Testis (tissue), 2 donors: ENCODE measurements at regions not wholly inside any gene's neighbourhood (a gene's known extent, or its start where the extent isn't known, plus 50 kb on each side); places are given as distances from the start of the nearest gene placed in this dataset.
"Not testable (repeated sequence)": the region's sequence is repeated elsewhere in the genome, so short reads cannot be mapped to it uniquely, and the experiment has no call there.

Source experiments
- DNase-seq: peaks from one replicate; pipeline ENCODE4 v3.0.0-alpha.2; 2019
- H3K27ac ChIP-seq, 2 donors: fragments of 200-600 bp; sonication (generic); one replicate each; pipeline ENCODE4 v1.5.1; 2019
- H3K27me3 ChIP-seq: fragments of 200-600 bp; sonication (generic); one replicate; pipeline ENCODE4 v1.5.1; 2019
- H3K36me3 ChIP-seq: fragments of 200-600 bp; sonication (generic); one replicate; pipeline ENCODE4 v1.5.1; 2017; ENCODE audit warnings: low read depth; ENCODE audit errors: missing control alignments
- H3K4me1 ChIP-seq: fragments of 200-600 bp; sonication (generic); one replicate; pipeline ENCODE4 v1.5.1; 2019
- H3K4me3 ChIP-seq, 2 donors: fragments of 200-600 bp; sonication (generic); one replicate each; pipeline ENCODE4 v1.5.1; 2017 to 2019
- H3K9me3 ChIP-seq: fragments of 200-600 bp; sonication (generic); one replicate; pipeline ENCODE4 v1.5.1; 2017
- POLR2A ChIP-seq: fragments of 450-650 bp; IDR thresholded peaks from one replicate; pipeline ENCODE4 v1.6.1; 2017; ENCODE audit warnings: antibody characterized with exemption, mild to moderate bottlenecking, moderate library complexity
- WGBS, 2 donors: methylation state at CpG; one replicate each; pipeline ENCODE4 v1.1.5; 2018; 5-methylcytosine and 5-hydroxymethylcytosine counted together
- intact Hi-C: fragments of 100-400 bp; cut with DNase I; formaldehyde crosslinking; loops from one replicate; pipeline ENCODE4 v1.15.1; 2023; ENCODE audit warnings: low total_unique reads
- TF ChIP-seq, protein P1 (sequence below), 3 experiments: fragments of 450-650 bp in 2 of 3; fragments of 200-600 bp in 1 of 3; sonication (generic) in 1 of 3; IDR thresholded peaks; one replicate each; pipeline ENCODE4 v1.5.1; 2016 to 2019; ENCODE audit warnings: antibody characterized with exemption in 3 of 3, mild to moderate bottlenecking in 2 of 3, moderate library complexity in 1 of 3

- Histone ChIP-seq H3K4me3 (no peak overlapping the region), H3K4me1 (no peaks in the 10 kb centered on the region), H3K27ac (no peak overlapping the region), H3K36me3 (no peaks in the 10 kb centered on the region), H3K27me3 (no peaks in the 10 kb centered on the region), H3K9me3 (no peaks in the 10 kb centered on the region)
- DNase-seq, result no peak
- intact Hi-C loops, result no loop called here
- 91 to 96% methylated on average over 2 of the region's 2 CpGs for WGBS, 2 donors
- no peak for TF ChIP-seq POLR2A
- TF ChIP-seq, protein P1, sequence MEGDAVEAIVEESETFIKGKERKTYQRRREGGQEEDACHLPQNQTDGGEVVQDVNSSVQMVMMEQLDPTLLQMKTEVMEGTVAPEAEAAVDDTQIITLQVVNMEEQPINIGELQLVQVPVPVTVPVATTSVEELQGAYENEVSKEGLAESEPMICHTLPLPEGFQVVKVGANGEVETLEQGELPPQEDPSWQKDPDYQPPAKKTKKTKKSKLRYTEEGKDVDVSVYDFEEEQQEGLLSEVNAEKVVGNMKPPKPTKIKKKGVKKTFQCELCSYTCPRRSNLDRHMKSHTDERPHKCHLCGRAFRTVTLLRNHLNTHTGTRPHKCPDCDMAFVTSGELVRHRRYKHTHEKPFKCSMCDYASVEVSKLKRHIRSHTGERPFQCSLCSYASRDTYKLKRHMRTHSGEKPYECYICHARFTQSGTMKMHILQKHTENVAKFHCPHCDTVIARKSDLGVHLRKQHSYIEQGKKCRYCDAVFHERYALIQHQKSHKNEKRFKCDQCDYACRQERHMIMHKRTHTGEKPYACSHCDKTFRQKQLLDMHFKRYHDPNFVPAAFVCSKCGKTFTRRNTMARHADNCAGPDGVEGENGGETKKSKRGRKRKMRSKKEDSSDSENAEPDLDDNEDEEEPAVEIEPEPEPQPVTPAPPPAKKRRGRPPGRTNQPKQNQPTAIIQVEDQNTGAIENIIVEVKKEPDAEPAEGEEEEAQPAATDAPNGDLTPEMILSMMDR (IDR thresholded peaks at IDR 0.05), result no peak
Observed at GRCh38 chr2:7161501-7161900, 244.3 kb downstream of the RNF144A start.

- H3K27ac ChIP-seq, result no peak overlapping the region
- no peaks in the 10 kb centered on the region for H3K9me3 ChIP-seq
- intact Hi-C loops, result no loop called here
- no peak overlapping the region for H3K4me3 ChIP-seq
- TF ChIP-seq, protein P1 (IDR thresholded peaks at IDR 0.05), result no peak
- TF ChIP-seq POLR2A, result no peak
- H3K36me3 ChIP-seq, result no peaks in the 10 kb centered on the region
- H3K27me3 ChIP-seq, result no peaks in the 10 kb centered on the region
- H3K4me1 ChIP-seq, result no peaks in the 10 kb centered on the region
- 86 to 100% methylated on average over 1 of the region's 1 CpG for WGBS, 2 donors
- no peak for DNase-seq
Observed at GRCh38 chr2:7165736-7166135, 248.5 kb downstream of the RNF144A start.

GRCh38 chr2:7167801-7168411 is 250.7 kb downstream of the RNF144A start:
- no peaks in the 10 kb centered on the region for H3K9me3 ChIP-seq
- intact Hi-C loops, result no loop called here
- no peak for DNase-seq

GRCh38 chr2:7169593-7169992 is 252.4 kb downstream of the RNF144A start:
- Histone ChIP-seq H3K27ac (no peak overlapping the region), H3K4me3 (no peak overlapping the region), H3K4me1 (no peaks in the 10 kb centered on the region), H3K36me3 (no peaks in the 10 kb centered on the region), H3K9me3 (no peaks in the 10 kb centered on the region), H3K27me3 (no peaks in the 10 kb centered on the region)
- WGBS, 2 donors, result 81 to 95% methylated on average over 6 of the region's 6 CpGs
- DNase-seq, result no peak
- TF ChIP-seq, protein P1 (IDR thresholded peaks at IDR 0.05), result no peak
- TF ChIP-seq POLR2A, result no peak
- intact Hi-C loops, result no loop called here

More at GRCh38 chr2:7167801-7168411, 250.7 kb downstream of the RNF144A start:
- TF ChIP-seq, protein P1 (IDR thresholded peaks at IDR 0.05), result no peak
- no peak for TF ChIP-seq POLR2A
- Histone ChIP-seq H3K27me3 (no peaks in the 10 kb centered on the region), H3K27ac (no peak overlapping the region), H3K36me3 (no peaks in the 10 kb centered on the region), H3K4me1 (no peaks in the 10 kb centered on the region), H3K4me3 (no peak overlapping the region)
- 73 to 78% methylated on average over 6 of the region's 6 CpGs for WGBS, 2 donors

DNA sequence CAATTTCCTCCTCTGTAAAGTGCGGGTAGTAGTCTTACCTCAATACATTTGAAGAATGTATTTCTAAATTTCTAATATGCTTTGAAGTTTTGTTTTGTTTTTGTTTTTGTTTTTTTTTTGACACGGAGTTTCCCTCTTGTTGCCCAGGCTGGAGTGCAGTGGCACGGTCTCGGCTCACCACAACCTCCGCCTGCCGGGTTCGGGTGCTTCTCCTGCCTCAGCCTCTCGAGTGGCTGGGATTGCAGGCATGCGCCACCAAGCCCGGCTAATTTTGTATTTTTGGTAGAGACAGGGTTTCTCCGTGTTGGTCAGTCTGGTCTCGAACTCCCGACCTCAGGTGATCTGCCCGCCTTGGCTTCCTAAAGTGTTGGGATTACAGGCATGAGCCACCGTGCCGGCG is 261.8 kb downstream of the RNF144A start:
- intact Hi-C loops, result not testable (repeated sequence)

More for the DNA sequence above, 261.8 kb downstream of the RNF144A start:
- H3K27ac ChIP-seq, H3K36me3 ChIP-seq, H3K27me3 ChIP-seq, H3K9me3 ChIP-seq, H3K4me1 ChIP-seq, H3K4me3 ChIP-seq, DNase-seq: not testable (repeated sequence)
- 77 to 93% methylated on average over 17 of the region's 17 CpGs for WGBS, 2 donors
